Fibroblast of lung (primary cell): ENCODE measurements at regions not wholly inside any gene's neighbourhood (a gene's known extent, or its start where the extent isn't known, plus 50 kb on each side); places are given as distances from the start of the nearest gene placed in this dataset.

Source experiments
- CTCF ChIP-seq, 2 donors: IDR thresholded peaks in 1 of 2; conservative IDR thresholded peaks in 1 of 2; 1 replicate in 1 of 2; 2 replicates in 1 of 2; pipeline ENCODE4 v1.5.1; 2011 to 2012; ENCODE audit warnings: low read length in 2 of 2, control low read depth in 1 of 2, inconsistent platforms in 1 of 2, low read depth in 1 of 2, mild to moderate bottlenecking in 1 of 2
- EZH2 ChIP-seq: IDR thresholded peaks from 2 replicates; pipeline ENCODE4 v1.5.1; 2012; ENCODE audit warnings: low read length, control low read depth, mild to moderate bottlenecking; ENCODE audit errors: missing control alignments

DNA sequence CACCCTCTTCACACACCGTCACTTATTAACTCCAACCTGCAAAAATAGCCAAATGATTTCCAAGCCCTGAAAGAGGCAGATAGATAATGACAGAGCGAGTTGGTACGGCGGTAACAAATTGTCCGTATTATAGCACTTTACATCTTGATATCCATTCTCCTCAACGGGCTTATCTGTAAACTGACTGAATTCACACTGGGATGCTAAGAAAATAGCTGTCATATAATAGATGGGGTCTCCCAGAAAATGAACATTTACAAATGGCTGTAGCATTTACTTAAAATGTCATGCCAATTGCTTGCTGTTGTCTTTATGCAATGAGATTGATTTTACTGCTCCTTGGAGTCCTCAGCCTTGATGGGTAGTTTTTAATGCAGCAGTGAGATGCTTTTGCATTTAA, 225.8 kb upstream of the SDK2 start:
- no peak for TF ChIP-seq EZH2
- no peak for TF ChIP-seq CTCF (conservative IDR thresholded peaks at IDR 0.05 in 1 of 2, IDR thresholded peaks at IDR 0.05 in 1 of 2; ENCODE audit: low read depth in 1 of 2, low read length in 2 of 2)
